ENCODE measurements at regions not wholly inside any gene's neighbourhood (a gene's known extent, or its start where the extent isn't known, plus 50 kb on each side); places are given as distances from the start of the nearest gene placed in this dataset.

- no peak for DNase-seq (ENCODE audit: low read depth)
Measured at GRCh38 chr5:148708854-148709253, 54.5 kb upstream of the HTR4 start.

DNA sequence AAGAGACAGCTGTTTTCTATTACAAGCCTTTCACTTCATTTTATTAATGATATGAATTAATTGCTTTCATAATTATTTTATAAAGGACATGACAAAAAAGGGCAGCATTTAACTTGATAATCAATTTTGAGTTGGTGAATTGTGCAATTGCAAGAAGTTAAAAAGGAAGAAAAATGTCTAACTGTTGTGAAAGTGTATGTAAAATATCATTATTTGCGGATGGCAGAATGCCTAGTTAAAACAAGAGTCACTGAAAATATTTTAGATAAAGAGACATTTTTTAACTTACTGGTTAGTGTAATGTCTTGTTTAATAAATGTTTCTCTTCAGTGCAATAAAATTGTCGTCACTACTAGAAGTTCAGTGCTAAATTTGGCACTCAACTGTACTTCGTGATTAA lies 57.6 kb upstream of the HTR4 start:
- DNase-seq (ENCODE audit: low read depth) = no peak

DNA sequence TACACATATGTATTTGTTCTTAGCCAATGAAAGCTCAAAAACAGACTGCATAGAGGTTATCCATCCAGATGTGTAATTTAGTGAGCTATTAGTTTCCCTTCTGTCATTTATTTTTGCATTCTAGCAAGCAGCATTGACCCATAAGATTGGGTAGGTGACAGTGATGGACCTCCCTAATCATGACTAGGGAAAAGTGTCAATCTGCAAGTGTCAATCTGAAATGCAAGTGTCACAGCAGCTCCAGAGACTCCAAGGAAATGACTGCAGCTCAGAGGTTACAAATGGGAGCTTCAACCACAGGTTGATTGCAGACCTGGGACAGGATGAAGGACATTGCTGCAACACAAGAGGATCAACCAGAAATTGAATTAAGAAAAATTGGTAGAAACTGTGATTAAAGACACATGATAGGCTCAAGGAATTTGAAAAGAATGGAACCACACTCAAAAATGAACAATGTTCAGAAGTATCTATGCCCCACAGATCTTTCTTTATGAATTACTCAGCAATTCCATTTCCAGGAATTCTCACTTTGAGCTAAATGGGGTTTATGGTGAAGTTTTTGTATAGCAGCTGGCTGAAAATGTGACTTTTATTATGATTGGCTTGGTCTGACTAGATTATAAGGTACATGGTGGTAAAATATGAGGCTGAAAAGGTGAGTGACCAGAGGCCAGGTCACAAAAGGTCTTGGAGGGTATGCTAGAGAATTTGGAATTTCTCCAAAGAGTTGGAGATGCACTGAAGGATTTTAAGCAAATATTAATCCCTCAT lies 59.6 kb upstream of the HTR4 start:
- DNase-seq (ENCODE audit: low read depth) = no peak

- DNase-seq (ENCODE audit: low read depth) = no peak
Measured at GRCh38 chr5:148716716-148717115, 62.4 kb upstream of the HTR4 start.

DNA sequence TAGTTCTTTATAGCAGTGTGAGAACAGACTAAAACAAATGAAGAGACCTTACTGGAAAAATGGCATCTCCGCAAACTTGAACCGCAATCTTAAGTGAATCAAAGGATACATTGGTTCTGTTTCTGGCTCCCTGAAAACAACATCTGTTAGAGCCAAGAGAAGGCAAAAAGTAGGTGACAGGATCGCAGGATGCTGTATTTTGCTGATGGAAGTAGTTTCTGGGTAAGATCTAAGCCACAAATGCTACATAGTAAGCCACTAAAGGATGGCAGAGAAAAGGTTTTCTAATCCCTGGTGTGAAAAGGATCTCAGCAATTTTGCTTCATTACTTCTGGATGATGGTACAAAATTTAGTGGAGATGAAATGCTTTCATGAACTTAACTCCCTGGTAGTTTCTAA lies 63.3 kb upstream of the HTR4 start:
- DNase-seq (ENCODE audit: low read depth) = no peak

DNA sequence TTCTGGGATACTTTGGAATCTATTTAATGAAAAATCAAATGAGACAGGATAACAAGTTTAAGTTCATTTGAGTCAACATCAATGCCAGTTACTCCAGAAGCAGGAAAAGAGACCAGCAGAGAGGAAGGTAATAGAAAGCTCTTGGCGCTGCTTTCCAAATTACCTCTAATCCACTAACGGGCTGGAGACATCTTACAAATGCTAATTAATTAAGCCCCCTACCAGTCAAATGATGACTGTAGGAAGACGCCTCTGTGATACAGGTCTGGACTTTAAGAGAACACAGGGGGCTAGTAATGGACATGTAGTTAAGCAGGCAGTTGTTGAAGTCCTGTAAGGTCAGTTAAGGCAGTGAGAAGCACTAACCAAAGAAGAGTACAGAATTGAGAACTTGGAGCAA lies 65.3 kb upstream of the HTR4 start:
- DNase-seq (ENCODE audit: low read depth) = no peak

GRCh38 chr5:148720257-148720656 lies 65.9 kb upstream of the HTR4 start:
- no peak for DNase-seq (ENCODE audit: low read depth)

DNA sequence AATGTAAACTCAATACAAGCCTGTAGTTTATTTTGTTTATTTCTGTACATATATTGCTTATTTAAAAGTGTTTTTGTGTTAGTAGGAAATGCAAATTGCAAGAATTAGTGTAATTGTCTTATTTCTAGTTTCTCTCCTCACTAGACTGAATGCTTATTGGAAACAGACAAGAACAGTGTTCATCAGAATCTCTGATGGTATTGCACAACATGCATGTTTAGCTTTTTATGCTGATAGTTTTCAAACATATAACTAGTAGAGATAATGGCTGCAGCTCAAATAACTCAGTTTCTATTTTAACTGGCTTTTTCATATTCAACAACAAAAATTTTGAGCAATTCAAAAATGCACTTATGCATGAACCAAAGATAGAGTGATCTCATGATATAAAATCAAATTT lies 68.8 kb upstream of the HTR4 start:
- DNase-seq (ENCODE audit: low read depth) = no peak

- DNase-seq (ENCODE audit: low read depth) = no peak
Measured at GRCh38 chr5:148725675-148726074, 71.3 kb upstream of the HTR4 start.

- no peak for DNase-seq (ENCODE audit: low read depth)
Measured at GRCh38 chr5:148729182-148729581, 74.9 kb upstream of the HTR4 start.

- DNase-seq (ENCODE audit: low read depth) = no peak
Measured at GRCh38 chr5:148730270-148730669, 75.9 kb upstream of the HTR4 start.

- DNase-seq (ENCODE audit: low read depth) = peak; percentile 25
Measured at GRCh38 chr5:148730942-148731898, 76.9 kb upstream of the HTR4 start.

DNA sequence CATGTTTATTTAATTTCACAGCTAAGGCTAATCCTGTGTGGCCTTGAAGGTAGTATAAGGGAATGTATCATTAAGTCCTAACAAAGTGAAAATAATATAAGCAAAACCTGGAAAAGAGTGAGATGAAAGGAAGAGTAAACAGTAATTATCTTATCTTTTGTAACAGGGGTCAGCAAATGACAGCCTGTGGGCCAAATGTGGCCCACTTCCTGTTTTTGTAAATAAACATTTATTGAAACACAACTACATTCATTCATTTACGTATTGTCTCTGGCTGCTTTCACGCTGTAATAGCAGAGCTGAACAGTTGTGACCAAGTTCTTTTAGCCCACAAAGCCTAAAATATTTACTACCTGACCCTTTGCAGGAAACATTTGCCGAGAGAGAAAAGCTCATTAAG lies 78.4 kb upstream of the HTR4 start:
- DNase-seq (ENCODE audit: low read depth) = no peak

- peak; percentile 26 for DNase-seq (ENCODE audit: low read depth)
Measured at GRCh38 chr5:148733601-148734438, 79.5 kb upstream of the HTR4 start.

DNA sequence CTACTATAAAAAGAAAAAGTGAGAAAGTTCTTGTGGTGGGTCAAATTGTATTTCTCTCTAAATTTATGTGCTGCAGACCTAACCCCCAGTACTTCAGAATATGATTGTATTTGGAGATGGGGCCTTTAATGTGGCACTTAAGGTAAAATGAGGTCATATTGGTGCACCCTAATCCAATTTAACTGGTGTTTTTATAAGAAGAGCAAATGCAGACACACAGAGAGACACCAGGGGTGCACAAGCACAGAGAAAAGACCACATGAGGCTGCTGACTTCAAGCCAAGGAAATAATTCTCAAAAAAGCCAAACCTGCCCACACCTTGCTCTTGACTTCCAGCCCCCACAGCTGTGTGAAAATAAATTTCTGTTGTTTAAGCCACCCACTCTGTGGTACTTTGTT lies 80.2 kb upstream of the HTR4 start:
- DNase-seq (ENCODE audit: low read depth) = no peak

DNA sequence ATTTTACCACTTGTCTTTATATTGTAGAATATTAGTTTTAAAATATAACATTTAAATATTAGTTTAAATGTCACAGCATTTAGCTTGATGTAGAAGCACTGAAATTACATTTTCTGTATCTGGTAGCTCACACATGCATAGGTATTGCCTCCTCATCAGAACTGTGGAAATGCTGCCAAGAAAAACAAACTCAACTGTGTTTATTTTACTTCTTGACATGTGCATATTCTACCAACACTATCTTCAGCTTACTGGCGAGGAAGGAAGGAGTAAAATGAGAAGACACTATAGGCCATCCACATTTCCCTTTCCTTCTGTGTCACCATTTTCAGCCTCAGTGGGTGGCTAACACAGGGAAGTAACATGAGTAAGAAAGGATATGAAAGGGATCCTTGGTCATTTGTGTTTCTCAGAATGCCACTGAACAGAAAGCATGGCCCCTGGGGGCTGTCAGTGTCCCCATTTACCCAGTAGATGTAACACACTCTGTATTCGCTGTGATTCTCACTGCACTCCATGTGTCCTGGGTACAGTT lies 81.0 kb upstream of the HTR4 start:
- DNase-seq (ENCODE audit: low read depth) = no peak

GRCh38 chr5:148739023-148739422 lies 84.7 kb upstream of the HTR4 start:
- no peak for DNase-seq (ENCODE audit: low read depth)

- DNase-seq (ENCODE audit: low read depth) = no peak
Measured at GRCh38 chr5:148739524-148739923, 85.2 kb upstream of the HTR4 start.

DNA sequence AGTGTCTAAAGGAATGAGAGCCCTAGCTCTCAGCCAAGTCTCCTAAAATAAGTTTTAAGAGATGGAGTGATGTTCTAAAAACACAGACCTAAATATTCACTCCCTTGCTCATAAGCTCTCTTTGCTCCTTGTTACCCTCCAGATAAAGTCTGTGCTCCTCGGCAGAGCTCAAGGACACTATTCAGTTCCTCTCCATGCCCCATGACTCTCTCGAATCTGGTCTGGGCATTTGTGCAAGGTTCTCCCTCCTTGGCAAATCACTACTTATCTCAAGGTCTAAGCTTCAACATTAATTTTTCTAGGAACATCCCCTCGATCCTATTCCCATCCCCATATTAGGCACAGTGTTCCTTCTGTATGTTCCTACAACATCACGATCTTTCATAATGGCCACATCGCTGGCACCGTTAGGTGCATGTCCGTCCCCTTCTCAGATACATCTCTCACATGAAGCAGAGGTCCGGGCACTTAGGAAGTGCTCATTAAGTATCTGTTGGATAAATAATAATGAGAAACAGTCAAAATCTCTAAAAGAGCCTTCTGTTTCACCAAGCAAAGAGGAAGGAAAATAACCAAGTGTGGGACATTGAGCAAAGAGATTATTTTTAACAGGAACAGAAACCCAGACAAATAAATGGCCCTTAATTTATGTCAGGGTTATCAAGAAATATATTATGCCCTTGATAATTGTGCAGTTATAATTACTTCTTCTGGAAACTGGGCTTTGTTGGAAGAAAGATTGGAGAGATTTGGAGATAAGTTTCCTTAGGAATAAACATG lies 85.9 kb upstream of the HTR4 start:
- no peak for DNase-seq (ENCODE audit: low read depth)

GRCh38 chr5:148740966-148741742 lies 85.3 kb upstream of the ADRB2 start:
- no peak for DNase-seq (ENCODE audit: low read depth)
